ENCODE measurements at regions not wholly inside any gene's neighbourhood (a gene's known extent, or its start where the extent isn't known, plus 50 kb on each side); places are given as distances from the start of the nearest gene placed in this dataset.
A peak's percentile ranks its signal among the peaks of the same experiment; 100 is the strongest.
"Not testable (repeated sequence)": the region's sequence is repeated elsewhere in the genome, so short reads cannot be mapped to it uniquely, and the experiment has no call there.

- DNase-seq: no peak
Measured at GRCh38 chr7:106562711-106563366, 98.1 kb downstream of the CCDC71L start.

GRCh38 chr7:106561666-106562411 lies 99.1 kb downstream of the CCDC71L start:
- DNase-seq: no peak

- DNase-seq: no peak
Measured at GRCh38 chr7:106561151-106561550, 99.8 kb downstream of the CCDC71L start.

GRCh38 chr7:106560482-106560881 lies 100.5 kb downstream of the CCDC71L start:
- DNase-seq: no peak

GRCh38 chr7:106556244-106556643 lies 104.7 kb downstream of the CCDC71L start:
- DNase-seq: not testable (repeated sequence)

GRCh38 chr7:106554623-106555022 lies 106.3 kb downstream of the CCDC71L start:
- DNase-seq: not testable (repeated sequence)

- no peak for DNase-seq
Measured at GRCh38 chr7:106553446-106553836, 107.5 kb downstream of the CCDC71L start.

- DNase-seq: no peak
Measured at GRCh38 chr7:106552645-106553445, 108.1 kb downstream of the CCDC71L start.

GRCh38 chr7:106551936-106552335 lies 109.0 kb downstream of the CCDC71L start:
- DNase-seq: no peak

- DNase-seq: no peak
Measured at GRCh38 chr7:106548491-106548890, 112.5 kb downstream of the CCDC71L start.

GRCh38 chr7:106545275-106545674 lies 115.7 kb downstream of the CCDC71L start:
- no peak for DNase-seq

- DNase-seq: no peak
Measured at GRCh38 chr7:106543221-106543757, 117.7 kb downstream of the CCDC71L start.

GRCh38 chr7:106542550-106543220 lies 118.3 kb downstream of the CCDC71L start:
- DNase-seq: peak; percentile 61 to 87 (median 62)

- no peak for DNase-seq
Measured at GRCh38 chr7:106538638-106539037, 122.3 kb downstream of the CCDC71L start.

- no peak for DNase-seq
Measured at GRCh38 chr7:106537119-106537518, 123.8 kb downstream of the CCDC71L start.

- no peak for DNase-seq
Measured at GRCh38 chr7:106536079-106536478, 124.9 kb downstream of the CCDC71L start.

GRCh38 chr7:106535234-106535932 lies 125.6 kb downstream of the CCDC71L start:
- no peak for DNase-seq

- no peak for DNase-seq
Measured at GRCh38 chr7:106534271-106534846, 126.6 kb downstream of the CCDC71L start.

GRCh38 chr7:106530183-106530582 lies 130.8 kb downstream of the CCDC71L start:
- not testable (repeated sequence) for DNase-seq

GRCh38 chr7:106526617-106527016 lies 134.3 kb downstream of the CCDC71L start:
- not testable (repeated sequence) for DNase-seq

- no peak for DNase-seq
Measured at GRCh38 chr7:106524690-106525059, 136.3 kb downstream of the CCDC71L start.

- DNase-seq: no peak
Measured at GRCh38 chr7:106523482-106523881, 137.5 kb downstream of the CCDC71L start.

Measured in NCI-H1417 (cell line).